Smooth muscle cell (in vitro differentiated cells): ENCODE measurements at regions not wholly inside any gene's neighbourhood (a gene's known extent, or its start where the extent isn't known, plus 50 kb on each side); places are given as distances from the start of the nearest gene placed in this dataset. TPM values are rescaled to one million over a fixed set of nuclear protein-coding genes. Genes with fewer than 3 reads are reported as not detected.

ENCODE experiments used
- DNase-seq: peaks from one replicate; lab custom pipeline; 2025; ENCODE audit not compliant: unreplicated experiment; lab: John Stamatoyannopoulos, UW
- H2AFZ ChIP-seq: fragments of 200-600 bp; sonication (generic); 2 replicates; pipeline ENCODE4 v1.6.0; 2016; ENCODE audit warnings: antibody characterized with exemption, low read depth, mild to moderate bottlenecking
- H3F3A ChIP-seq: fragments of 200-600 bp; sonication (generic); 2 replicates; pipeline ENCODE4 v1.6.0; 2017; ENCODE audit warnings: antibody characterized with exemption, low read depth
- H3K27ac ChIP-seq: fragments of 200-600 bp; sonication (generic); 2 replicates; pipeline ENCODE4 v1.5.1; 2016; ENCODE audit warnings: low read depth, mild to moderate bottlenecking
- H3K27me3 ChIP-seq: fragments of 200-600 bp; sonication (generic); 2 replicates; pipeline ENCODE4 v1.6.1; 2016; ENCODE audit warnings: low read depth, mild to moderate bottlenecking
- H3K36me3 ChIP-seq: fragments of 200-600 bp; sonication (generic); 2 replicates; pipeline ENCODE4 v1.5.1; 2016; ENCODE audit warnings: low read depth
- H3K4me1 ChIP-seq: fragments of 200-600 bp; sonication (generic); 2 replicates; pipeline ENCODE4 v1.5.1; 2016; ENCODE audit warnings: low read depth
- H3K4me2 ChIP-seq: fragments of 200-600 bp; sonication (generic); 2 replicates; pipeline ENCODE4 v1.6.0; 2016; ENCODE audit warnings: mild to moderate bottlenecking
- H3K4me3 ChIP-seq: fragments of 200-600 bp; sonication (generic); 2 replicates; pipeline ENCODE4 v1.5.1; 2016; ENCODE audit warnings: mild to moderate bottlenecking
- H3K79me2 ChIP-seq: fragments of 200-600 bp; sonication (generic); 2 replicates; pipeline ENCODE4 v1.6.0; 2016; ENCODE audit warnings: low read depth, mild to moderate bottlenecking
- H3K9ac ChIP-seq: fragments of 200-600 bp; sonication (generic); 2 replicates; pipeline ENCODE4 v1.6.0; 2016; ENCODE audit warnings: low read depth
- H3K9me3 ChIP-seq: fragments of 200-600 bp; sonication (generic); replicated peaks from 2 replicates; pipeline ENCODE4 v1.5.1; 2016; ENCODE audit warnings: low read depth
- H4K20me1 ChIP-seq: fragments of 200-600 bp; sonication (generic); 2 replicates; pipeline ENCODE4 v1.6.0; 2016; ENCODE audit warnings: low read depth
- WGBS: methylation state at CpG from one replicate; pipeline ENCODE4 v1.1.7; 2016; ENCODE audit warnings: low lambda C conversion rate; 5-methylcytosine and 5-hydroxymethylcytosine counted together
- small RNA-seq: library from RNA; depleted of rRNA; stranded (forward); fragments of <200 nt; gene quantifications from one replicate; pipeline ENCODE3, GENCODE V24; 2014
- TF ChIP-seq, protein P1 (sequence below): fragments of 200-600 bp; sonication (generic); IDR thresholded peaks from 2 replicates; pipeline ENCODE4 v1.5.1; 2017; ENCODE audit warnings: borderline replicate concordance, mild to moderate bottlenecking, antibody characterized with exemption; ENCODE audit not compliant: insufficient read depth, poor library complexity, severe bottlenecking

DNA sequence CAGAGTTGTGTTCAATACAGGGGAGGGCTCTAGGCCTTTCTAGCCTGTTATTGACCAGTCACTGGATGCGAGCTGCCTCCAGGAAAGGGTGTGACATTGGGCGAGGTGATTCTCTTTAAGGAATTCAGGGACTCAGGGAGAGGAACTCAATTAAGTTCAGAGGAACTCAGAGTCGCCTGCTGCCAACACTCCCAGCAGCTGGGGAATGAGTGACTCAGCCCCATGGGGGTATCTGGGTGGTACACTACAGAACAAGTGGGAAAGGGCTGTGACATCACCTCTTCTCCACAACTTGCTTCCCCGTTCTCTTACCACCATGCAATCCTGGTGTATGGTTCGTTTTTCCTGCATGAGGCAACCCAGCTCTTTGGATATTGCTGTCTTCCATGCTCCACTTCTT lies 50.4 kb upstream of the CYRIA start:
- H4K20me1 ChIP-seq, result no peaks in the 10 kb centered on the region
- DNase-seq, result no peak
- H3F3A ChIP-seq, result no peaks in the 10 kb centered on the region
- H2AFZ ChIP-seq, result no peak overlapping the region
- no peak overlapping the region for H3K9ac ChIP-seq
- H3K79me2 ChIP-seq, result no peaks in the 10 kb centered on the region
- TF ChIP-seq, protein P1, sequence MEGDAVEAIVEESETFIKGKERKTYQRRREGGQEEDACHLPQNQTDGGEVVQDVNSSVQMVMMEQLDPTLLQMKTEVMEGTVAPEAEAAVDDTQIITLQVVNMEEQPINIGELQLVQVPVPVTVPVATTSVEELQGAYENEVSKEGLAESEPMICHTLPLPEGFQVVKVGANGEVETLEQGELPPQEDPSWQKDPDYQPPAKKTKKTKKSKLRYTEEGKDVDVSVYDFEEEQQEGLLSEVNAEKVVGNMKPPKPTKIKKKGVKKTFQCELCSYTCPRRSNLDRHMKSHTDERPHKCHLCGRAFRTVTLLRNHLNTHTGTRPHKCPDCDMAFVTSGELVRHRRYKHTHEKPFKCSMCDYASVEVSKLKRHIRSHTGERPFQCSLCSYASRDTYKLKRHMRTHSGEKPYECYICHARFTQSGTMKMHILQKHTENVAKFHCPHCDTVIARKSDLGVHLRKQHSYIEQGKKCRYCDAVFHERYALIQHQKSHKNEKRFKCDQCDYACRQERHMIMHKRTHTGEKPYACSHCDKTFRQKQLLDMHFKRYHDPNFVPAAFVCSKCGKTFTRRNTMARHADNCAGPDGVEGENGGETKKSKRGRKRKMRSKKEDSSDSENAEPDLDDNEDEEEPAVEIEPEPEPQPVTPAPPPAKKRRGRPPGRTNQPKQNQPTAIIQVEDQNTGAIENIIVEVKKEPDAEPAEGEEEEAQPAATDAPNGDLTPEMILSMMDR, result no peak
- H3K4me3 ChIP-seq, result no peak overlapping the region
- no peak overlapping the region for H3K27ac ChIP-seq
- H3K4me1 ChIP-seq, result no peaks in the 10 kb centered on the region
- H3K27me3 ChIP-seq, result peaks cover 10% of the 10 kb centered on the region
- H3K4me2 ChIP-seq, result no peak overlapping the region
- H3K36me3 ChIP-seq, result no peaks in the 10 kb centered on the region
- 76% methylated on average over 5 of the region's 5 CpGs for WGBS
- H3K9me3 ChIP-seq, result no peaks in the 10 kb centered on the region

Small RNAs in the stretch of these regions (small RNA-seq; reads per million reads assigned to genes)
- not detected for gene RN7SKP168
